ENCODE measurements at regions not wholly inside any gene's neighbourhood (a gene's known extent, or its start where the extent isn't known, plus 50 kb on each side); places are given as distances from the start of the nearest gene placed in this dataset.
"Not testable (repeated sequence)": the region's sequence is repeated elsewhere in the genome, so short reads cannot be mapped to it uniquely, and the experiment has no call there.

DNA sequence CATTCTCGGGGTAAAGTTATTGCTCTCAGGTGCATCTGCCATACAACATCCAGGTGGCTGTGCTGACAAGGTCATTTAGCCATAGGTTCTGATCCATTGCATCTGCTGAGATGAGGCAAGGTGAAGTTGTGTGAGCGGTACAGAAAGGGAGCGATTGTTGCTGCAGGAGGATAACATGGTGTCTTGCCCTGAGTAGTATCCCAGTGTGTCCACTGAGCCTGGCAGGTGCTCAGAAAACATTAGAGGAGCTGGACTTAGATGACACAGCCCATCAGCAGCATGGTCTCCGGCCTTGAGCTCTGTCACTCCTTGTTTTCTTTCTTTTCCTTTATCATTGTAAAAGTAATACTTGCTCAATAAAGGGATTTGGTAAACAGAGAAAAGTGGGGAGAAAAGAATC is 161.1 kb upstream of the ATP10A start:
- DNase-seq (ENCODE audit: low read depth), result no peak

DNA sequence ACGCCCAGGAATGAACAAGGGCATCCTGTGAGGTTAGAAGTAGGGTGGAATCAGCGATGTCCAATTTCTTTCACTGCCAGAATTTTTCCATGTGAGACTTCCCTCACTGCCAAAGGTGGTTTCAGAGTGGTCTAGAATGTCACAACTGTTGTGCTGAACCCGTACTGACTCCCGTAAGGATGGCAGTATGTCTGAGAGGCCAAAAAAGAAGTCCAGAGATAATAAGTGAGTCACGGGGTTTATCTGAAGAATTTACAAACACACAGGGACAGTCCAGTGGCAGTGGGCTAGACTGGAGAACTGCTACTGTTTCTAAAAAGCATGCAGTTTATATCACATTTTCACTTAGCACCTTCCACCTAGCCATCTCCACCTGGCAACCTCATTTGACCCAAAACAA is 160.6 kb upstream of the ATP10A start:
- no peak for DNase-seq (ENCODE audit: low read depth)

DNA sequence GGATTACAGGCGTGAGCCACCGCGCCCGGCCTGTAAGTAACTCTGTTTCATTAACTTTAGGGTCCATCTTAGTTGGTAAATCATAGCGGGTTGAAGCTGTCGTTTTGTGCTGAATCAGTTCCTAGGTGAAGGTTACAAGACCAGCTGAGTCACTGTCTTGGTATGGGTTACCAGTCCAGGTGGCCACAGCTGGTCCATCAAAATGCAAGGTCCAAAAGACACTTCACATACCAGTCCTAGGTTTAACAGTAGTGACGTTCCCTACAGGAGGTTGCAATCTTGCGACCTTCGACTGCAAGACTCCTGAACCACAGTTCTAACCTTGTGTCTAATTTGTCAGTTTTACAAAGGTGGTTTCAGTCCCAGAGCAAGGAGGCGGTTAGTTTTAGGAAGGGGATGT is 160.1 kb upstream of the ATP10A start:
- no peak for DNase-seq (ENCODE audit: low read depth)

DNA sequence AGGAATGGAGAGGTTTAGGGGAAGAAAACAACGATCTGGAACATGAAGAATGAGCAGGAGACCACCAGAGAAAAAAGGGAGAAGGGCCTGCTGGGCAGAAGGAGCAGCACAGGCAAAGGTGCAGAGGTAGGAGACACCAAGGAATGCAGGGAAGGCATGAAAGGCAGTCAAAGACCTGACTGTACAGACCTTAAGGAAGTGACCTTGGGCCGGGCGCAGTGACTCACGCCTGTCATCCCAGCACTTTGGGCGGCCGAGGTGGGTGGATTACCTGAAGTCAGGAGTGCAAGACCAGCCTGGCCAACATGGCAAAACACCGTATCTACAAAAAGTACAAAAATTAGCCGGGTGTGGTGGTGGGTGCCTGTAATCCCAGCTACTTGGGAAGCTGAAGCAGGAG is 157.7 kb upstream of the ATP10A start:
- no peak for DNase-seq (ENCODE audit: low read depth)

DNA sequence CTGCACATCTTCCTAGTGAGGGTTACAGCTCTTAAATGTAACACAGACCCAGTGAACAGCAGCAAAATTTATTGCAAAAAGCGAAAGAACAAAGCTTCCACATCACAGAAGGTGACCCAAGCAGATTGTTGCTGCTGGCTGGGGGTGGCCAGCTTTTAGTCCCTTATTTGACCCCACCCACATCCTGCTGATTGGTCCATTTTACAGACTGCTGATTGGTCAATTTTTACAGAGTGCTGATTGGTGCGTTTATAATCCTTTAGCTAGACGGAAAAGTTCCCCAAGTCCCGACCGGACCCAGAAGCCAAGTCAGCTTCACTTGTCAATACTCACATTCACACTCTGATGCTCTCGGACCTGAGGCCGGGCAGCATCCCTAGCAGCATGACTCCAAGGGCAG is 154.5 kb upstream of the ATP10A start:
- DNase-seq (ENCODE audit: low read depth), result no peak

DNA sequence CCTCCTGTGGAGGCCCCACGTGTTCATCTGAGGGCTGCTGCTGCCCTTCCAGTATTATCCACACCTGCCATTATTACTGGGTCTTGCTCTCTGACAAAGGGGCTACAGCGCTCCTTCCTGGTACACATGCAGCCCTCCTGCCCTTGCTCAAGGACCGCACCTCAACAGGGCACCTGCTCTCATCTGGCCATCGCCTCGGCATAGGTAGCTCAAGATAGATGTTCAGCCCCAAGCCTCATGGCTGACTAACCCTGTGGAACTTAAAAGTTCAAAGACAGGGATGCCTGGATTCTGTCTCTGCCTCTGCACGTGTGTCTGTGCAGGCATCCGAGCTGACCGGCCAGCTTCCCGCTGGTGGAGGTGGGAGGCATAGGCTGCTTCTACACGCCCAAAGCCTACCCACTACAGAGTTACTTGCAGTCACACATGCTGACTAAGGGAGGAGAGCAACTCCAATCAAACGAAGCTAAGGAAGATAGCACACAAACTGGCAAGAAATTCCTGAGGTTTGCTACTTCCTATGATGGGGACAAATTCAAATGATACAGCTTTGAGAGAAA is 152.5 kb upstream of the ATP10A start:
- no peak for DNase-seq (ENCODE audit: low read depth)

DNA sequence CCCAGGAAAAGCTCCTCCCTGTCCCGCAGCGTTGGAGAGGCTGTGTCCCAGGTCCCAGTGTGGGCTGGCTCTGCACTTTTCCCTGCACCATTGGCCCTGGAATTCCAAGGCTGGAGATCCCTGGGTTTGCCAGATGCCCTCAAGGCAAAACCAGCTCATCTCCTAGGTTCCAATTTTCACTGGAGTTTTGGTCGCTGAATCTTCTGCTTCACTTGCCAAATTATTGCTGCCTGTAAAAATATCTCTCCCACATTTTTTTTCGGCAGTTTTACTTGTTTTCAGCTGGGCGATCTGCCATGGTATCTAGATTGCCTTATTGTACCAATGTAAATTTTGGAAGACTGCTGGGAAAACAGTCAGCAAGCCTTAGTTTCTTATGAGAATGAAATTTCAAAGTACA is 150.9 kb upstream of the ATP10A start:
- DNase-seq (ENCODE audit: low read depth), result no peak

DNA sequence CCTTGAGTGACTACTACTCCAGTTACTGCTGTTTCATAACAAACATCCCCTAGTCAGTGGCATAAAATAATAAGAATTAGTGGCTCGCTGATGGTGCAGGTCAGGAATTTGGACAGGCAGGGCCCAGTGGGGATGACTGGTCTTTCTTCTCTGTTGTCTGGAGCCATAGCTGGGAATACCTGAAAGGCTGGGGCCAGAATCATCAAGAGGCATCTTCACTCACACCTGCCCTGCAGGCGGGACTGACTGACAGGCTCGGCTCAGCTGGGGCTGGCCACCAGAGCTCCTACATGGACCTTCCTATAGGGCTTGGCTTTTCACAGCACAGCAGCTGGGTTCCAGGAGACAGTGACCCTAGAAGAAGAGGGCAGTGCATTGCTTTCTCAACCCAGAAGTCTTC is 148.8 kb upstream of the ATP10A start:
- no peak for DNase-seq (ENCODE audit: low read depth)

DNA sequence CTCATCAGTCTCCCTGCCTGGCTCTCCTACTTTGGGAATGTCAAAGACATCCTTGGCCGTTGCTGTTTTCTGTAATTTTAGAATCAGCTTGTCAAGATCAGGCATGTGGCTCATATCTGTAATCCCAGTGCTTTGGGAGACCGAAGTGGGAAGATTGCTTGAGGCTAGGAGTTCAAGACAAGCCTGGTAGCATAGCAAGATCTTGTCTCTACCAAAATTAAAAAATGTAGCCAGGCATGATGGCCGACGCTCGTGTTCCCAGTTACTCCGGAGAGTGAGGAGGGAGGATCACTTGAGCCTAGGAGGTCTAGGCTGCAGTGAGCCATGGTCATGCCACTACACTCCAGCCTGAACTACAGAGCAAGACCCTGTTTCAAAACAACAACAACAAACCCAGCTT is 144.0 kb upstream of the ATP10A start:
- no peak for DNase-seq (ENCODE audit: low read depth)

DNA sequence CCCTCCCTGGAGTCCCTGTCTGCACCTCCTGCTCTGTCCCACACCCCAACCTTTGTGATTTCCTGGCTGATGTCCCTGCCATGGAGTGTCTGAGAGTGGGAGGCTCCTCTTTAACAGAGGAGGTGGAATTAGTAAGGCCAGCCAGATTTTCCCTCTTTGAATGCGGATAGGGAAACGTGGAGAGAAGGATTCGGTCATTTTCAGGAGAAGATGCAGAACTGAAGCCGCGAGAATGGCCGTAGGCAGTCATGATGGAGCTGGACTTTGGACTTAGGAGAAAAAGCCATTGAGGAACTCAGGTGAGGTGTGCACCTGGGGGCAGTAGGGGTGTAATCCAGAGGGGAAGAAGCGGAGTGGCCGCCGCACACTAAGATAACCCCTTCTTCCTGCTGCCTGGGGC is 138.1 kb upstream of the ATP10A start:
- DNase-seq (ENCODE audit: low read depth), result no peak

DNA sequence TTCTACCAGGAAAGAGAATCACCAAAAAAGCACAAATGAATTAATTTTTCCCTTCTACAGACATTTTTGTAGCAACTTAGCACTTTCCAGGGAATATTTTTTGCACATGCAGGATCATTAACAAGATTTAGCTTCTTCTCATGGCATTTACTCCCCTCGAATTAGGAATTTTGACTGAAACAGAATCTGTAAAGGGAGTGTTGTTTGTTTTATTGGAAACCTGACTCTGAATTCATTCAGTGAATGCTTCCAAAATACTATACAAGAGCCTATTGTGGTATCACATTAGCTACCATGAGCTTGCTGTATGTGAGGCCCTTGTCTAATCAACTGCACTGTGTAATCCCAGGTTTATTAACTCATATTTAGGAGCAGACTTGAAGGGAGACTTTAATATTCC is 130.4 kb upstream of the ATP10A start:
- DNase-seq (ENCODE audit: low read depth), result no peak

DNA sequence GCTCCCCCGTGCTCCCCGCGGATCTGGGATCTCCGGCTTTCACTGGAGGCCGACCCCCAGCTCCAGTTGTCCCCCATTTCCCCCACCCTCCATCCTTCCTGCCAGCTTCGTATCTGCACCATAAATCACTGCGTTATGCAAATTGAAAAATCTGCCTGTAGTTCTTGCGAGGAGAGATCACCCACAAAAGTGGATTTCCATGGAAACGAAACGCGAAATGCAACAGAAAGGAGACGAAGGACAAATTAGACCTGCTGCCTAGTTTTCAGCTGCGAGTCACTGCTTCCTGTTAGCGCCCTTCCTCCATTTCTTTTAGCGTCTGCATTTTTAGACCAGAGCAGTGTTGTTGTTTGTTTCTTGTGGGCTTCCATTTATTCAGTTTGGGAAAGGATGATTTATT is 127.1 kb upstream of the ATP10A start:
- no peak for DNase-seq (ENCODE audit: low read depth)

DNA sequence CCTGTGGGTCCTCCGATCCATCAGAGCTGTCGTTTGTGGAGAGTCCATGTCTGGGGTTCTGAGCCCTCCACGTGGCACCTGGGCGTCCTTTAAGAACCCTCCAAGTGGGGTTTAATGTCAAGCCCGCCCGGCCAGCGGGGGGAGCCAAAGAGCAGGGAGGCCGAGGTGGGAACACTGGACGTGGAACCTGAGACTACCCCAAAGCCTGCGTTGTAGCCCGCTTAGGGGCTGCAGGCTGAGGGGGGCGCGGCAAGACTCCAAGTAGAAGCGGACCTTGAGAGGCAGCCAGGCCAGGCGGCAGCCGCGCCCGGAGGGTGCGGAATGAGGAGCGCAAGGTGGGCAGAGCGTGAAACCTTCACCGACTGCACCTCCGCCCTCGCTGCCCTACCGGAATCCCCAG is 126.2 kb upstream of the ATP10A start:
- no peak for DNase-seq (ENCODE audit: low read depth)

DNA sequence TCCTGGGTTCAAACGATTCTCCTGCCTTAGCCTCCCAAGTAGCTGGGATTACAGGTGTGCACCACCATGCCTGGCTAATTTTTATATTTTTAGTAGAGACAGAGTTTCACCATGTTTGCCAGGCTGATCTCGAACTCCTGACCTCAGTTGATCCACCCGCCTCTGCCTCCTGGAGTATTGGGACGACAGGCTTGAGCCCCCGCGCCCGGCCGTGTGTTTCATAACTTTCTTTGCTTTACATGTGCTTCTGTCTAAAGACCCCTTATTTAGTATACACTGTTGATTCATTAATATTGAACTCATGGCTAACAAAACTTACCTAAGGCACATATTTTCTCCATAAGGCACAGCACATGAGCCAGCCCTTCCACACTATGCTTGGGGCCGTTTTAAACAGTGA is 125.6 kb upstream of the ATP10A start:
- DNase-seq (ENCODE audit: low read depth), result not testable (repeated sequence)

DNA sequence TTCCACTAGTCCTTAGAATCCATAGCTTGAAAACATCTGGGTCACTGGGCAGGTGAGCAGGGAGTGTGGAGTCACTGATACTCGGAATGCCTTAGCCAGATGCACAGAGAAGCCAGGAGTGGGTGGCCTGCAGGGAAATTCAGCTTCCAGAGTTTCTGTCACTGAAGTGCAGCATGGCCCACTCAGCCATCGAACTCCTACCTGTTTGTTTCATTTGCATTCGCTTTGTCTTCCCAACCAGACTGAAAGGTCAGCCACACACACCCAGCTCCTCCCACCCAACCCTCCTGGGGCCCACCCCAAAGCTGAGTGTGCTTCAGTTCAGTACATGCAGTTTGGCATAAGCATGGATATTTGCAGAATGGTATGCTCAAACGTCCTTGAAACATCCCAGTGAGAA is 124.5 kb upstream of the ATP10A start:
- no peak for DNase-seq (ENCODE audit: low read depth)

DNA sequence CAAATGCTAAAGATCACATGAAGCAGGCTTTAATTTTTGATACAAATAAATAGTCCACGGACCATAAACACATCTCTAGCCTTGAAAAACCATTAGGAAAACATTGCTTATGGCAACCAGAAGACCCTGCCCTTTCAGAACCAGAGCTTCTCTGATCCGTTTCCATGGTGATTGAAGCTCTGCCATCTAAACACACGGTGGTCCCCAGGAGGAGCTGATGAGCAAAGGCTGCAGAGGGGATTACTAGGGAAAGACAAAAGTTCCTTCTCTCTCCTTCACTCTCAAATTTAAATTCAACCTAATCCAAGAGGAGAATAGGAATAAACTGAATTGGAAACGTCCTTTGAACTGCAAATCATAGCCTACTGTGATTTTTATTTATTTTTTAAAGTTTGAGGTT is 122.0 kb upstream of the ATP10A start:
- DNase-seq (ENCODE audit: low read depth), result no peak

DNA sequence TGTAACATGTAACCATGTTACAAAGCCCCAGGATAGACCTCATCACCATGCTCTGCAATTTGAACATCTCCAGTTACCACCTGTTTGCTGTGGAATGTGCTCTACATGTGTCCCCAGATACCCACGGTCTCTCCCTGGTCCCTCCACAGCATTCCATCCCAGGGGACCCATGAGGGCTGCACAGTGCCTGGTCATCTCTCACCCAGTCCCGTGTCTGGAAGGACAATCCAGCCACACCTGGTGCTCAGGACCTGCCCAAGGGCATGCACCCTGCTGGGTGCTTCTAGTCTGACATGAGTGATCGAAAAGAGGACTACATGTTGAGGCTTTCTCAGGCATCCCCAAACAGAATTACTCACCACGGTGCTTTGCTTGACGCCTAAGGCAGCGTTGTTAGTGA is 119.6 kb upstream of the ATP10A start:
- DNase-seq (ENCODE audit: low read depth), result no peak

DNA sequence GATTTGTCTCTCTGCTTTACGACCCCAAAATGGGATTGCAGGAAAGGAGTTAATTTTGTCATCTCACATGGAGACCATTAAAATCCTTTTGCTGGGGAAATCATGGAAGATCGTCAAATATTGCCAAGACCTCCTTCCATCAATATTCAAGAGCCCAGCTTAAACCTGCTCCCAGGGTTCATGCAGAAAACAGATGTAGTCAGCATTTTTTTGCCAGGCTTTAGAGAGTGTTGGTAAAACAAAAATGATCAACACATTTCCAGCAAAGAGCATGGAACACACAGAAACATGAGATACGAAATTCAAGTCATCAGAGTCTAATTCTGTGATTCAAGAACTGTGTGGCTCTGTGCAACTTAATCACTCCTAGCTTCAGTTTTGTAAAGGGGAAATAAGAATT is 118.0 kb upstream of the ATP10A start:
- no peak for DNase-seq (ENCODE audit: low read depth)

DNA sequence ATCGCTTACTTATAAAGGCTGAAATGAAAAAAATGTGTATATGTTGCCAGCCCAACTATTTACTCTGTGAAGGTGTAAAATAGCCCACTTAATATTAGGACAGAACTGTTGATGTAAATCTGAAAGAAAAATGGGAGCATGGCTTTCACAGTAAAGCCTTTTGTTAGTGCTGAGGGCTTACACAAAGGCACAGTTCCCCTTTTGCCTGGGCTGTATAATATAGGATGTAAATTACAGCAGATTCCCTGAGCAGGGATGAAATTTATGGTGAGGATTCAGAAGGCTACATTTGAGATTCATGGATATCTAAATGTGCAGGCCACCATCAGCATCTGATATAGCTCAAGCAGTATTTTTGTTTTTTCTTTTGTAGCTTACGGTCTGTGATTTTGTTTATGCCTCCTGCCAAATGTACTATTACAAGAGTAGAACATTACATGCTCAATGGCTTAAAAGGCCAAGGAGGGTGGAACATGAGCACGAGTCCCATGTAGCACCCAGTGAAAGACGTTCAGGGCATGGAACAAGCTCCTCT is 109.1 kb upstream of the ATP10A start:
- DNase-seq (ENCODE audit: low read depth), result no peak

DNA sequence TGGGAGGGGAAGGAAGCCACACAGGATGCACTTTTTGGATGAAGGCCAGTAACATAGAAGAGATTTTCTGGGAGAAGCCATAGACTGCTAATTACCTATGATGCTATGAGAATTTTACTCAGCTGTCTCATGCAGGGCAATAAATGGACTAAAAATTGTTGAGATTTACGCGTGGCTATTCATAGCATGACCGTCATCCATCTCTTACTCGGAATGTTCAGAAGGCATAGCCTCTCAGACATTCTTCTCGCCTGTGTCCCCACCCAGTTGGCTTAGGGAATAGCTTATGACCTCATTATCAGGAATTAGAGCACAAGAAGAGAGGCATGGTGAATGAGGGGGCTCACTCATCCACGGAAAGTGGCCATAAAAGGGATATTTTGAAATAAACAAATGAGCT is 107.9 kb upstream of the ATP10A start:
- no peak for DNase-seq (ENCODE audit: low read depth)

DNA sequence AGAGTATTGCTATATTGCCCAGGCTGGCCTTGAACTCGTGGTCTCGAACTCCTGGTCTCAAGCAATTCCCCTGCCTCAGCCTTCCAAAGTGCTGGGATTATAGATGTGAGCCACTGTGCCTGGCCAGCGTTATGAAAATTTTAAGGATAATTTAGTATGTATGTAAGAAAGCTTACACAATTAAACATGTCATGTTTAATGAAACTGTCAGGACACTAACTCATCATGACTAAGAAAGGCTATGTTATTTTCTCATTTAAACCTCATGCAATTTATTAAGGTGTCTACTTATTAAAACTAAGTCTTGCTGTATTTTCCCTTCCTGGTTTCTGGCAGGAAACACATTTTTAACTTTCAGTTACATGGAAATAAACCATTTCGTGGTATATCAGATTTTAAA is 106.8 kb upstream of the ATP10A start:
- DNase-seq (ENCODE audit: low read depth), result no peak

DNA sequence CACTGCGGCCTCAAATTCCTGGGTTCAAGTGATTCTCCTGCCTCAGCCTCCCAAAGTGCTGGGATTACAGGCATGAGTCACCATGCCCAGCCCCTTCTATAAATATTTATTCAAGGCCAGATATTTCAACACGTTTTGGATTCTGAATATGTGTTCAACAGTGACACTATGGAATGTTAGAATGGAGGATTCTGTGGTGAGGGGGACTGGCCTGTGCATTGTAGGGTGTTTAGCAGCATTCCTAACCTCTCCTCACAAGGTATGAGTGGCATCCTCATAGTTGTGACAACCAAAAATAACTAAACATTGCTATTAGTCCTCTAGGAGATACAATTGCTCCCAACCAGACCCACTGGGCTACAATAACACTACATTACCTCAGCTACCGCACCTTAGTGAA is 104.0 kb upstream of the ATP10A start:
- no peak for DNase-seq (ENCODE audit: low read depth)

DNA sequence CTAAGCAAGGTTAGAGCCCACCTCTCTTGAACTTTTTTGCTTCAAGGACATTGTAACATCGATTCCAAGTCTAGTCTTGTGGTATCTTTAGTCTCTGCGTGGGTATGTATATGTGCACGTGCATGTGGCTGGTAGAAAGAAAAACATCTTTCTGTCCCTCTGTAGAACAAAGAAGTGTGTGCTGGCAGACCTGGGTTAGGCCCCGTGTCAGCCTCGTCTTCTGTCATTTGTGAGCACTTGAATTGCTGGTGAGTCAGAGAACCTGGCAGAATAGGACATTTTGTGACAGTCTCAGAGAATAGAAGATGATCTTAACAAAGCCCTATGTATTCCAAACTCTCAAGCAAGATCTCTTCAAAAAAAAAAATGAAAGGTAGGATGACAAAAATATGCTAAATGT is 102.2 kb upstream of the ATP10A start:
- no peak for DNase-seq (ENCODE audit: low read depth)

DNA sequence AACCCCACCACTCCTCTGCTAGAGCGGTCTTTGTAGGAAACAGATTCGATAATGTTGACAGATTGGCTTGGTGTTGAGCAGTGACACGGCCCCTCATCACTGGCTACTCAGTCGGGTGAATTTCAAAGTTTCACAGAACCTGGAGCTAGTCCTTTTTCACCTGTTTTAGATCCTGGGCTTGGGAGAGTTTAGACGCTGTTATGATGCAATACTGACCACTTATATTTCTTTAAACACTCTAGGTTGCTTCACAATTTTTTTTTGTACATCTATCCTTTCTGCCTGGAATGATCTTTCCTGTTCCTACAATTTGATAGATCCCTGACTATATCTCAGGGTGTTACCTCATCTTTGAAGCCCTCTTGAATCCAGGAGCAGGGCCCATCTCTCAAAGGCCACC is 97.1 kb upstream of the ATP10A start:
- no peak for DNase-seq (ENCODE audit: low read depth)

DNA sequence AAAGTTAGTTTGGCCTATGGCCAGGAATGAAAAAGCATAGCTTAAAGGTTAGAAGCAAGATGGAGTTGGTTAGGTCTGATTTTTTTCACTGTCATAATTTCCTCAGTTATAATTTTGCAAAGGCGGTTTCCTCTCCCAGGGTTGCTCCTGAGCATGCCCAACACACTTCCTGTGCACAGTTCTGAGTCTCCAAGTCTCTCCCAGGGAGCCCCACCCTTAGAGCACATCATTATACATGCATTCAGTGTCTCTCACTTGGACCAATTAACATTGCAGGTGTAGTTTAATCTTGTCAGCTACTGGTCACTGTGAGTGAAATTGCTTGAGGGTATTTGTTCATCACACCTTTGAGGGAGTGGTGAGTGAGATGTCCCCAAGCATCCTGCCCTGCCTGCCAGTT is 96.0 kb upstream of the ATP10A start:
- DNase-seq (ENCODE audit: low read depth), result no peak

All from stimulated activated CD8-positive, alpha-beta memory T cell treated with anti-CD3 and anti-CD28 coated beads, Interleukin-4, amount 100 ng/mL, for 24 hours (primary cell).